HG03432 (cell line): ENCODE measurements at regions not wholly inside any gene's neighbourhood (a gene's known extent, or its start where the extent isn't known, plus 50 kb on each side); places are given as distances from the start of the nearest gene placed in this dataset.
"Not testable (repeated sequence)": the region's sequence is repeated elsewhere in the genome, so short reads cannot be mapped to it uniquely, and the experiment has no call there.

ENCODE experiments used
- ATAC-seq: cut with Tn5 transposase; IDR thresholded peaks from one replicate; pipeline ENCODE4 v1.9.1; 2021; ENCODE audit warnings: mild to moderate bottlenecking, moderate library complexity; ENCODE audit not compliant: unreplicated experiment

GRCh38 chr16:76964464-76965154 is 226.4 kb upstream of the MON1B start:
- ATAC-seq = no peak

GRCh38 chr16:76970087-76970744 is 220.8 kb upstream of the MON1B start:
- no peak for ATAC-seq

GRCh38 chr16:76970745-76971099 is 220.3 kb upstream of the MON1B start:
- no peak for ATAC-seq

- peak; percentile 99 for ATAC-seq
Measured at GRCh38 chr16:76976101-76976500, 214.9 kb upstream of the MON1B start.

- ATAC-seq = no peak
Measured at GRCh38 chr16:76976756-76977155, 214.2 kb upstream of the MON1B start.

- no peak for ATAC-seq
Measured at GRCh38 chr16:76984196-76984595, 206.8 kb upstream of the MON1B start.

GRCh38 chr16:76985392-76986045 is 205.5 kb upstream of the MON1B start:
- no peak for ATAC-seq

- no peak for ATAC-seq
Measured at GRCh38 chr16:76988526-76988925, 202.5 kb upstream of the MON1B start.

- ATAC-seq = no peak
Measured at GRCh38 chr16:77002644-77003043, 188.3 kb upstream of the MON1B start.

GRCh38 chr16:77009453-77009852 is 181.5 kb upstream of the MON1B start:
- no peak for ATAC-seq

- no peak for ATAC-seq
Measured at GRCh38 chr16:77014441-77014840, 176.5 kb upstream of the MON1B start.

- ATAC-seq = no peak
Measured at GRCh38 chr16:77030600-77030999, 160.4 kb upstream of the MON1B start.

- ATAC-seq = no peak
Measured at GRCh38 chr16:77033516-77033915, 157.5 kb upstream of the MON1B start.

GRCh38 chr16:77035361-77035760 is 155.6 kb upstream of the MON1B start:
- no peak for ATAC-seq

- ATAC-seq = no peak
Measured at GRCh38 chr16:77037696-77038347, 153.2 kb upstream of the MON1B start.

- ATAC-seq = no peak
Measured at GRCh38 chr16:77041468-77041867, 149.5 kb upstream of the MON1B start.

GRCh38 chr16:77043076-77043475 is 147.9 kb upstream of the MON1B start:
- ATAC-seq = no peak

GRCh38 chr16:77046206-77046605 is 144.8 kb upstream of the MON1B start:
- ATAC-seq = no peak

- ATAC-seq = no peak
Measured at GRCh38 chr16:77048085-77048484, 142.9 kb upstream of the MON1B start.

GRCh38 chr16:77049577-77049976 is 141.4 kb upstream of the MON1B start:
- ATAC-seq = no peak

- not testable (repeated sequence) for ATAC-seq
Measured at GRCh38 chr16:77056597-77056996, 134.4 kb upstream of the MON1B start.
